ENCODE measurements at regions not wholly inside any gene's neighbourhood (a gene's known extent, or its start where the extent isn't known, plus 50 kb on each side); places are given as distances from the start of the nearest gene placed in this dataset.

GRCh38 chr1:222387007-222387814 is 160.7 kb downstream of the HHIPL2 start:
- 70 to 90% methylated on average over 3 to 8 of the region's 8 CpGs for WGBS, 2 experiments (ENCODE audit: insufficient coverage in 1 of 2, insufficient read length in 1 of 2)
- Mint-ChIP-seq H3K4me3 (no peak overlapping the region), H3K9me3 (peaks cover 4% of the 10 kb centered on the region), H3K36me3 (ENCODE audit: low read depth) (no peaks in the 10 kb centered on the region), H3K27me3 (ENCODE audit: insufficient read depth) (peaks cover 9% of the 10 kb centered on the region), H3K27ac (no peak overlapping the region), H3K4me1 (no peaks in the 10 kb centered on the region)
- Histone ChIP-seq H3K27me3 (ENCODE audit: control insufficient read depth, insufficient read depth, low read length, poor library complexity, severe bottlenecking) (no peaks in the 10 kb centered on the region), H3K27ac (ENCODE audit: low read depth, low read length) (no peak overlapping the region), H3K9me3 (ENCODE audit: control insufficient read depth, low read length) (no peaks in the 10 kb centered on the region), H3K4me3 (ENCODE audit: low read length) (no peak overlapping the region), H3K4me1 (ENCODE audit: control insufficient read depth, insufficient read depth, low read length) (no peaks in the 10 kb centered on the region), H3K36me3 (ENCODE audit: control insufficient read depth, insufficient read depth, low read length) (no peaks in the 10 kb centered on the region), H3K9ac (ENCODE audit: extremely low read depth, low read length, poor library complexity, severe bottlenecking) (no peak overlapping the region)
- peak; percentile 81 for TF ChIP-seq CTCF (conservative IDR thresholded peaks at IDR 0.05)
- peak; percentile 89 for DNase-seq

- WGBS, 2 experiments (ENCODE audit: insufficient coverage in 1 of 2, insufficient read length in 1 of 2), result 75 to 84% methylated on average over 1 of the region's 1 CpG
- no peak overlapping the region for H3K27ac Mint-ChIP-seq
- Histone ChIP-seq H3K4me3 (ENCODE audit: low read length) (no peak overlapping the region), H3K4me1 (ENCODE audit: control insufficient read depth, insufficient read depth, low read length) (no peaks in the 10 kb centered on the region), H3K27ac (ENCODE audit: low read depth, low read length) (no peak overlapping the region), H3K27me3 (ENCODE audit: control insufficient read depth, insufficient read depth, low read length, poor library complexity, severe bottlenecking) (no peaks in the 10 kb centered on the region), H3K9ac (ENCODE audit: extremely low read depth, low read length, poor library complexity, severe bottlenecking) (no peak overlapping the region), H3K36me3 (ENCODE audit: control insufficient read depth, insufficient read depth, low read length) (no peaks in the 10 kb centered on the region), H3K9me3 (ENCODE audit: control insufficient read depth, low read length) (no peaks in the 10 kb centered on the region)
- no peak for DNase-seq
- no peak for TF ChIP-seq CTCF (conservative IDR thresholded peaks at IDR 0.05)
- H3K36me3 Mint-ChIP-seq (ENCODE audit: low read depth), result no peaks in the 10 kb centered on the region
- H3K4me1 Mint-ChIP-seq, result no peaks in the 10 kb centered on the region
- no peak overlapping the region for H3K4me3 Mint-ChIP-seq
- H3K9me3 Mint-ChIP-seq, result peaks cover 4% of the 10 kb centered on the region
- peaks cover 3% of the 10 kb centered on the region for H3K27me3 Mint-ChIP-seq (ENCODE audit: insufficient read depth)
These were observed 161.9 kb downstream of the HHIPL2 start for GRCh38 chr1:222385955-222386354.

GRCh38 chr1:222385262-222385661 is 162.6 kb downstream of the HHIPL2 start:
- Histone ChIP-seq H3K9me3 (ENCODE audit: control insufficient read depth, low read length) (peaks cover 2% of the 10 kb centered on the region), H3K27me3 (ENCODE audit: control insufficient read depth, insufficient read depth, low read length, poor library complexity, severe bottlenecking) (no peaks in the 10 kb centered on the region), H3K36me3 (ENCODE audit: control insufficient read depth, insufficient read depth, low read length) (no peaks in the 10 kb centered on the region), H3K27ac (ENCODE audit: low read depth, low read length) (no peak overlapping the region), H3K4me3 (ENCODE audit: low read length) (no peak overlapping the region), H3K4me1 (ENCODE audit: control insufficient read depth, insufficient read depth, low read length) (no peaks in the 10 kb centered on the region), H3K9ac (ENCODE audit: extremely low read depth, low read length, poor library complexity, severe bottlenecking) (no peak overlapping the region)
- Mint-ChIP-seq H3K9me3 (peaks cover 4% of the 10 kb centered on the region), H3K4me1 (no peaks in the 10 kb centered on the region), H3K36me3 (ENCODE audit: low read depth) (no peaks in the 10 kb centered on the region), H3K27me3 (ENCODE audit: insufficient read depth) (peaks cover 3% of the 10 kb centered on the region), H3K27ac (no peak overlapping the region), H3K4me3 (no peak overlapping the region)
- no peak for DNase-seq
- TF ChIP-seq CTCF (conservative IDR thresholded peaks at IDR 0.05), result no peak
